Adrenal gland (tissue), 5 donors: ENCODE measurements at regions not wholly inside any gene's neighbourhood (a gene's known extent, or its start where the extent isn't known, plus 50 kb on each side); places are given as distances from the start of the nearest gene placed in this dataset.

Source experiments
- CTCF ChIP-seq, 6 experiments: fragments of 450-650 bp in 4 of 6; fragments of 200-600 bp in 2 of 6; sonication (generic) in 1 of 6; IDR thresholded peaks; 1 replicate in 5 of 6; 2 replicates in 1 of 6; pipeline versions ENCODE4 v1.5.1 to v1.8.0; 2016 to 2021; ENCODE audit warnings: antibody characterized with exemption in 6 of 6, mild to moderate bottlenecking in 2 of 6, moderate library complexity in 1 of 6
- POLR2A ChIP-seq, 2 donors: fragments of 450-650 bp; IDR thresholded peaks; one replicate each; pipeline ENCODE4 v1.6.1; 2017; ENCODE audit warnings: antibody characterized with exemption in 2 of 2, mild to moderate bottlenecking in 2 of 2, moderate library complexity in 1 of 2
- donor health status: DM: no; HTN: no; CAD: no.

GRCh38 chr7:67359900-67360299 lies 363.3 kb downstream of the TYW1 start:
- TF ChIP-seq POLR2A (IDR thresholded peaks at IDR 0.05) (no peak), CTCF (IDR thresholded peaks at IDR 0.05) (no peak)
